Posterior cingulate gyrus (tissue), 11 donors: ENCODE measurements at regions not wholly inside any gene's neighbourhood (a gene's known extent, or its start where the extent isn't known, plus 50 kb on each side); places are given as distances from the start of the nearest gene placed in this dataset.

Experiments used
- DNase-seq, 10 donors: peaks; one replicate each; pipeline versions ENCODE4 v3.0.0 to v3.0.0-alpha.2; 2020 to 2021; ENCODE audit warnings: mixed read lengths in 3 of 10
- intact Hi-C: fragments of 100-400 bp; cut with DNase I; formaldehyde crosslinking; loops from one replicate; pipeline ENCODE4 v1.15.1; 2023

- no peak for DNase-seq
- intact Hi-C loops = no loop called here
Observed at GRCh38 chr1:219478811-219479210, 134.1 kb downstream of the ZC3H11B start.

GRCh38 chr1:219477861-219478260 lies 135.0 kb downstream of the ZC3H11B start:
- no peak for DNase-seq
- intact Hi-C loops = no loop called here

GRCh38 chr1:219476716-219477115 lies 136.2 kb downstream of the ZC3H11B start:
- no peak for DNase-seq
- intact Hi-C loops = no loop called here

- no peak for DNase-seq
Observed at GRCh38 chr1:219476116-219476515, 136.8 kb downstream of the ZC3H11B start.

GRCh38 chr1:219472596-219472995 lies 140.3 kb downstream of the ZC3H11B start:
- intact Hi-C loops = no loop called here
- no peak for DNase-seq

More at GRCh38 chr1:219476116-219476515, 136.8 kb downstream of the ZC3H11B start:
- intact Hi-C loops = no loop called here

- no peak for DNase-seq
- intact Hi-C loops = no loop called here
Observed at GRCh38 chr1:219467524-219467923, 145.4 kb downstream of the ZC3H11B start.

- DNase-seq = no peak
Observed at GRCh38 chr1:219466766-219467165, 146.1 kb downstream of the ZC3H11B start.

GRCh38 chr1:219465212-219466093 lies 147.5 kb downstream of the ZC3H11B start:
- intact Hi-C loops = no loop called here
- no peak for DNase-seq

More at GRCh38 chr1:219466766-219467165, 146.1 kb downstream of the ZC3H11B start:
- intact Hi-C loops = no loop called here

- DNase-seq = no peak
- intact Hi-C loops = no loop called here
Observed at GRCh38 chr1:219463636-219464035, 149.3 kb downstream of the ZC3H11B start.

- no peak for DNase-seq
- intact Hi-C loops = no loop called here
Observed at GRCh38 chr1:219461981-219462400, 150.9 kb downstream of the ZC3H11B start.

- DNase-seq = no peak
- intact Hi-C loops = no loop called here
Observed at GRCh38 chr1:219460896-219461815, 151.7 kb downstream of the ZC3H11B start.

GRCh38 chr1:219460081-219460895 lies 152.6 kb downstream of the ZC3H11B start:
- no peak for DNase-seq
- intact Hi-C loops = no loop called here

- no peak for DNase-seq
- intact Hi-C loops = no loop called here
Observed at GRCh38 chr1:219459351-219460080, 153.4 kb downstream of the ZC3H11B start.

GRCh38 chr1:219446288-219446687 lies 166.6 kb downstream of the ZC3H11B start:
- DNase-seq = no peak
- intact Hi-C loops = no loop called here

GRCh38 chr1:219445864-219446263 lies 167.0 kb downstream of the ZC3H11B start:
- intact Hi-C loops = no loop called here
- DNase-seq = no peak

- no peak for DNase-seq
- intact Hi-C loops = no loop called here
Observed at GRCh38 chr1:219444474-219444873, 168.4 kb downstream of the ZC3H11B start.

GRCh38 chr1:219443763-219444162 lies 169.1 kb downstream of the ZC3H11B start:
- intact Hi-C loops = no loop called here
- no peak for DNase-seq

GRCh38 chr1:219442611-219443061 lies 170.3 kb downstream of the ZC3H11B start:
- DNase-seq = no peak
- intact Hi-C loops = no loop called here

GRCh38 chr1:219441884-219442283 lies 171.0 kb downstream of the ZC3H11B start:
- no peak for DNase-seq
- intact Hi-C loops = no loop called here

GRCh38 chr1:219439376-219439775 lies 173.5 kb downstream of the ZC3H11B start:
- DNase-seq = no peak
- intact Hi-C loops = no loop called here
